NT2/D1 (cell line): ENCODE measurements at regions not wholly inside any gene's neighbourhood (a gene's known extent, or its start where the extent isn't known, plus 50 kb on each side); places are given as distances from the start of the nearest gene placed in this dataset.

Experiments used
- SUZ12 ChIP-seq: IDR thresholded peaks from 2 replicates; pipeline ENCODE4 v1.6.1; 2011; ENCODE audit not compliant: insufficient read length, insufficient read depth; ENCODE audit errors: extremely low read depth
- YY1 ChIP-seq: IDR thresholded peaks from 2 replicates; pipeline ENCODE4 v1.6.1; 2011; ENCODE audit not compliant: insufficient read length, insufficient read depth
- ZNF274 ChIP-seq: IDR thresholded peaks from 2 replicates; pipeline ENCODE4 v1.6.1; 2011; ENCODE audit warnings: mild to moderate bottlenecking, low read depth, low read length

- TF ChIP-seq YY1 = no peak
- no peak for TF ChIP-seq ZNF274
- TF ChIP-seq SUZ12 = no peak
These were observed 238.7 kb upstream of the SNX7 start for GRCh38 chr1:98422816-98423215.
